Ovary (tissue), 3 donors: ENCODE measurements at regions not wholly inside any gene's neighbourhood (a gene's known extent, or its start where the extent isn't known, plus 50 kb on each side); places are given as distances from the start of the nearest gene placed in this dataset.

ENCODE experiments used
- CTCF ChIP-seq, 3 donors: fragments of 450-650 bp in 2 of 3; fragments of 200-600 bp in 1 of 3; IDR thresholded peaks; one replicate each; pipeline versions ENCODE4 v1.5.1 to v1.8.0; 2016 to 2022; ENCODE audit warnings: antibody characterized with exemption in 3 of 3, mild to moderate bottlenecking in 1 of 3
- EP300 ChIP-seq: sonication (generic); formaldehyde crosslinking; IDR thresholded peaks from one replicate; pipeline ENCODE4 v1.6.1; 2017; ENCODE audit warnings: antibody characterized with exemption
- donor health status: DM: no; HTN: no; CAD: no.

GRCh38 chrX:45774961-45775360 is 574.3 kb upstream of the DIPK2B start:
- TF ChIP-seq EP300 (no peak), CTCF (IDR thresholded peaks at IDR 0.05) (no peak)
